Panc1 (cell line): ENCODE measurements at regions not wholly inside any gene's neighbourhood (a gene's known extent, or its start where the extent isn't known, plus 50 kb on each side); places are given as distances from the start of the nearest gene placed in this dataset.

Source experiments
- ATAC-seq: fragments of 200-7000 bp; cut with Tn5 transposase; 2 replicates; pipeline ENCODE4 v1.9.1; 2020; ENCODE audit warnings: mild to moderate bottlenecking, moderate library complexity
- BruUV-seq: library from RNA; stranded (reverse); fragments of 400-500 nt; replicated peaks from 2 replicates; lab custom pipeline; 2021; lab: Mats Ljungman, UMichigan
- CTCF ChIA-PET: fragments of 300-600 bp; sonication (Branson Sonifier 250); formaldehyde crosslinking; loops from one replicate; lab custom pipeline; 2022; ENCODE audit warnings: antibody characterized with exemption; lab: Charles Lee
- POLR2A ChIA-PET: fragments of 300-600 bp; sonication (Branson Sonifier 250); formaldehyde crosslinking; loops from one replicate; lab custom pipeline; 2022; ENCODE audit warnings: antibody characterized with exemption; lab: Charles Lee
- DNase-seq: peaks from one replicate; pipeline ENCODE4 v3.0.0-alpha.2; 2010; ENCODE audit warnings: low read depth, low spot score
- H3K27ac ChIP-seq: 2 replicates; pipeline ENCODE4 v1.5.1; 2011; ENCODE audit warnings: mild to moderate bottlenecking, low read length, inconsistent platforms
- H3K27me3 ChIP-seq: fragments of 200-500 bp; sonication (Bioruptor generic); 2 replicates; pipeline ENCODE4 v1.6.0; 2014; ENCODE audit warnings: low read length, inconsistent platforms; ENCODE audit not compliant: control insufficient read depth, insufficient read depth
- H3K36me3 ChIP-seq: fragments of 200-500 bp; sonication (Bioruptor generic); 2 replicates; pipeline ENCODE4 v1.5.1; 2014; ENCODE audit warnings: inconsistent platforms, mild to moderate bottlenecking, low read length, moderate library complexity; ENCODE audit not compliant: control insufficient read depth, insufficient read depth
- H3K4me1 ChIP-seq: 2 replicates; pipeline ENCODE4 v1.5.1; 2011; ENCODE audit warnings: inconsistent platforms, mild to moderate bottlenecking, low read length, moderate library complexity; ENCODE audit not compliant: control insufficient read depth, insufficient read depth
- H3K4me3 ChIP-seq, 2 experiments: 2 replicates each; pipeline ENCODE4 v1.5.1; 2011 to 2012; ENCODE audit warnings: low read depth in 2 of 2, low read length in 2 of 2, mild to moderate bottlenecking in 2 of 2, inconsistent platforms in 1 of 2, moderate library complexity in 1 of 2
- H3K9me3 ChIP-seq: fragments of 200-500 bp; sonication (Bioruptor generic); 2 replicates; pipeline ENCODE4 v1.5.1; 2014; ENCODE audit warnings: low read depth, mild to moderate bottlenecking, inconsistent platforms, low read length, moderate library complexity; ENCODE audit not compliant: control insufficient read depth, insufficient read depth
- CTCF ChIP-seq: fragments of 450-650 bp; IDR thresholded peaks from 2 replicates; pipeline ENCODE4 v1.5.1; 2017; ENCODE audit warnings: mild to moderate bottlenecking
- POLR2AphosphoS5 ChIP-seq: IDR thresholded peaks from 2 replicates; pipeline ENCODE4 v1.6.1; 2012; ENCODE audit warnings: mild to moderate bottlenecking, low read depth, low read length, moderate library complexity
- REST ChIP-seq, 2 experiments: IDR thresholded peaks; 2 replicates each; pipeline ENCODE4 v1.6.1; 2011 to 2012; ENCODE audit warnings: low read depth in 2 of 2, control low read depth in 1 of 2, low read length in 1 of 2, mild to moderate bottlenecking in 1 of 2, moderate library complexity in 1 of 2; ENCODE audit not compliant: insufficient read depth in 1 of 2
- SIN3A ChIP-seq: IDR thresholded peaks from 2 replicates; pipeline ENCODE4 v1.6.1; 2012; ENCODE audit warnings: low read depth, mild to moderate bottlenecking, low read length, moderate library complexity, borderline replicate concordance; ENCODE audit not compliant: insufficient read depth
- TCF7L2 ChIP-seq: IDR thresholded peaks from 2 replicates; pipeline ENCODE4 v1.6.1; 2011; ENCODE audit warnings: mild to moderate bottlenecking, low read depth, low read length, inconsistent platforms
- in situ Hi-C: cut with HindIII; loops from 2 replicates; pipeline ENCODE4 v1.10.0; 2016; ENCODE audit warnings: low sequenced_read_pairs, low pct_unique_long_range_greater_than_20kb
- intact Hi-C: fragments of 100-400 bp; cut with micrococcal nuclease; formaldehyde crosslinking; loops from one replicate; pipeline ENCODE4 v1.10.0; 2022; ENCODE audit not compliant: unreplicated experiment

GRCh38 chr2:224319750-224320149 lies 82.2 kb downstream of the FAM124B start:
- no peak overlapping the region for H3K4me3 ChIP-seq
- H3K9me3 ChIP-seq, result no peaks in the 10 kb centered on the region
- ATAC-seq (no peak), DNase-seq (no peak)
- POLR2A ChIA-PET, result no interaction called here
- CTCF ChIA-PET, result no interaction called here
- H3K27me3 ChIP-seq, result peaks cover 10% of the 10 kb centered on the region
- intact Hi-C loops, result no loop called here
- BruUV-seq, result no TSS peak
- no peaks in the 10 kb centered on the region for H3K36me3 ChIP-seq
- in situ Hi-C loops, result no loop called here
- TF ChIP-seq REST (IDR thresholded peaks at IDR 0.05; ENCODE audit: insufficient read depth in 1 of 2, low read depth in 2 of 2, low read length in 1 of 2), result no peak
- no peak for TF ChIP-seq TCF7L2
- TF ChIP-seq CTCF, result no peak
- TF ChIP-seq POLR2AphosphoS5, result no peak
- TF ChIP-seq SIN3A, result no peak
- no peaks in the 10 kb centered on the region for H3K4me1 ChIP-seq
- H3K27ac ChIP-seq, result no peak overlapping the region

DNA sequence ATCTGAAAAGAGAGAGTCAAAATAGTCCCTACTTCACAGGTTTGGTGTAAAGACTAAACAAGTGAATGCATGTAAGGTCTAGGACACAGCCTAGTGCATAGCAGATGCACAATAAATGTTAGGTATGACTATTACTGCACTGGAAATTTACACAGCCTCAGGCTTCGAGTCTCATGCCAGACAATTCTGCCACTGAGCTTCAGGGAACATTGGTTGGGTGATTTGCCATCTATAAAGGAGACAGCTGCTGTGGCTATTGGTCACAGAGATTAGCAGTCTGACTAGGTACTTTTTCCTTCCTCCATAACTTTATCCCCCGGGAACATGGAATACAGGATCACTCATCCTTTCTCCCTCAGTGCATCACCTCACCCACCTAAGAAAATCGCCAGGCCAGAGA lies 89.2 kb downstream of the FAM124B start:
- in situ Hi-C loops, result no loop called here
- DNase-seq, result no peak
- ChIA-PET POLR2A (no interaction called here), CTCF (no interaction called here)
- intact Hi-C loops, result no loop called here
- TF ChIP-seq SIN3A, result no peak
- no peak for TF ChIP-seq CTCF
- TF ChIP-seq TCF7L2, result no peak
- no peak for TF ChIP-seq REST (IDR thresholded peaks at IDR 0.05; ENCODE audit: insufficient read depth in 1 of 2, low read depth in 2 of 2, low read length in 1 of 2)
- no TSS peak for BruUV-seq
- Histone ChIP-seq H3K4me3 (no peak overlapping the region), H3K9me3 (no peaks in the 10 kb centered on the region), H3K4me1 (no peaks in the 10 kb centered on the region), H3K27me3 (no peaks in the 10 kb centered on the region), H3K36me3 (no peaks in the 10 kb centered on the region), H3K27ac (no peak overlapping the region)
- ATAC-seq, result no peak
